ENCODE measurements at regions not wholly inside any gene's neighbourhood (a gene's known extent, or its start where the extent isn't known, plus 50 kb on each side); places are given as distances from the start of the nearest gene placed in this dataset.
"Not testable (repeated sequence)": the region's sequence is repeated elsewhere in the genome, so short reads cannot be mapped to it uniquely, and the experiment has no call there.

- no peaks in the 10 kb centered on the region for H3K9me3 ChIP-seq
- no peak for ATAC-seq
- intact Hi-C loops (cut with DNase I; ENCODE audit: low total_unique reads): no loop called here
- DNase-seq: no peak
- in situ Hi-C loops (cut with MboI; ENCODE audit: low sequenced_read_pairs in 4 of 4): no loop called here
- no peaks in the 10 kb centered on the region for H3K36me3 ChIP-seq
- no peak overlapping the region for H3K27ac ChIP-seq
- no peaks in the 10 kb centered on the region for H3K4me1 ChIP-seq
- no peak for TF ChIP-seq POLR2A (IDR thresholded peaks at IDR 0.05)
- H3K4me3 ChIP-seq: no peak overlapping the region
- no peaks in the 10 kb centered on the region for H3K27me3 ChIP-seq
Measured at GRCh38 chr3:188021502-188022040, 132.4 kb upstream of the LPP start.

DNA sequence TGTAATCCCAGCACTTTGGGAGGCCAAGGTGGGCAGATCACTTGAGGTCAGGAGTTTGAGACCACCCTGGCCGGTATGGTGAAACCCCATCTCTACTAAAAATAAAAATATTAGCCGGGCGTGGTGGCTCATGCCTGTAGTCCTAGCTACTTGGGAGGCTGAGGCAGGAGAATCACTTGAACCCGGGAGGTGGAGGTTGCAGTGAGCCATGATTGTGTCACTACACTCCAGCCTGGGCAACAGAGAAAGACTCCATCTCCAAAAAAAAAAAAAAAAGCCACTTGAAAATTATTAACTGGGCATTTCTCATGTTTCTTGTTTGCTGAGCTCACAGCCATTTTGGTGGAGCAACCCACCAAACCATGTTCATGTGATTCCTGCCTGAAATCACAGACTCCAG lies 131.1 kb upstream of the LPP start:
- H3K9me3 ChIP-seq; H3K4me3 ChIP-seq; H3K36me3 ChIP-seq; H3K4me1 ChIP-seq; H3K27me3 ChIP-seq; intact Hi-C loops (cut with DNase I; ENCODE audit: low total_unique reads); in situ Hi-C loops (cut with MboI; ENCODE audit: low sequenced_read_pairs in 4 of 4); DNase-seq; ATAC-seq; H3K27ac ChIP-seq: not testable (repeated sequence)

DNA sequence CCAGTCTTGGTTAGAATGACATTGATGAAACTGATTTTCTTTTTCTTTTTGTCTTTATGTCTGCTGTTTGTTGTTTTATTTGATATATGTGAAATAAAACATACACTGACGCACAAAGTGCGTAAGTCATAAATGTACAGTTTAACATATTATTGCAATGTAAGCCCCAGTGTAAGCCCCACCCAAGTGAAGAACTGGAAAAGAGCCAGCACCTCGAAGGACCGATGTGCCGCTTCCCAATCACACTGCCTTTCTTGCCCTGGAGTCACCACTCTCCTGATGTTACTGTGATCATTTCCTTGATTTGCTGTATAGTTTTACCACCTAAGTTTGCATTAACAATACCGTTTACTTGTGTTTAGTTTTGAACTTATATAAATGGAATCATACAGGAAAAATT lies 128.4 kb upstream of the LPP start:
- H3K36me3 ChIP-seq: no peaks in the 10 kb centered on the region
- DNase-seq (no peak), ATAC-seq (no peak)
- H3K9me3 ChIP-seq: no peaks in the 10 kb centered on the region
- H3K27ac ChIP-seq: no peak overlapping the region
- in situ Hi-C loops (cut with MboI; ENCODE audit: low sequenced_read_pairs in 4 of 4) (loop anchor here in 2 of 4 donors (25.0 kb wide), 1 partner anchor 937 kb away; no protein-coding TSS in a partner anchor), intact Hi-C loops (cut with DNase I; ENCODE audit: low total_unique reads) (no loop called here)
- no peak overlapping the region for H3K4me3 ChIP-seq
- no peaks in the 10 kb centered on the region for H3K4me1 ChIP-seq
- no peak for TF ChIP-seq POLR2A (IDR thresholded peaks at IDR 0.05)
- no peak for TF ChIP-seq CTCF (IDR thresholded peaks at IDR 0.05 in 4 of 5, conservative IDR thresholded peaks at IDR 0.05 in 1 of 5)
- H3K27me3 ChIP-seq: no peaks in the 10 kb centered on the region

- in situ Hi-C loops (cut with MboI; ENCODE audit: low sequenced_read_pairs in 4 of 4) (loop anchor here in 2 of 4 donors (25.0 kb wide), 1 partner anchor 936 kb away; no protein-coding TSS in a partner anchor), intact Hi-C loops (cut with DNase I; ENCODE audit: low total_unique reads) (no loop called here)
Measured at GRCh38 chr3:188026191-188026968, 127.6 kb upstream of the LPP start.

DNA sequence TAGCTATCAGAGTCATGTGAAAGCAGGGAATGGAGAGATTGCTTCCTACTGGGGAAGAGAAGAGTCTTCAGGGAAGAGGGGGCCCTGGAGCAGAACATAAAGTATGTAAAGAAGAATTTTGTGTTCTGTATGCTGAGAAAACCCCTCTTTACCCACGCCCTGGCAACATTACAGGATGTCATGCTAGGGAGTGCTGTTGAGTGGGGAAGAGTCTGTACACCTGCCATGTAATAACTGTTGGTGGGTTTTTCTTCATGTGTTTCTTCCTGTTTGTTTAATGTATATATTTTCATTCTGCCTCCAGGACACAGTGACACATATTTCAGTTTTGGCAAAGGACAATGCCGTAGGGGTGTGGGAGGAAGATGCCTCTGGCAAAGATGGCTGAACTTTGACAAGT lies 122.8 kb upstream of the LPP start:
- ATAC-seq (no peak), DNase-seq (no peak)
- H3K27ac ChIP-seq: no peak overlapping the region
- no peak overlapping the region for H3K4me3 ChIP-seq
- no peaks in the 10 kb centered on the region for H3K27me3 ChIP-seq
- intact Hi-C loops (cut with DNase I; ENCODE audit: low total_unique reads): no loop called here
- H3K4me1 ChIP-seq: peaks cover 0 to 2% of the 10 kb centered on the region in 2 donors
- TF ChIP-seq POLR2A (IDR thresholded peaks at IDR 0.05) (no peak), CTCF (IDR thresholded peaks at IDR 0.05 in 4 of 5, conservative IDR thresholded peaks at IDR 0.05 in 1 of 5) (no peak)
- no peaks in the 10 kb centered on the region for H3K9me3 ChIP-seq
- no peaks in the 10 kb centered on the region for H3K36me3 ChIP-seq
- in situ Hi-C loops (cut with MboI; ENCODE audit: low sequenced_read_pairs in 4 of 4): loop anchor here in 3 of 4 donors (10.0 to 25.0 kb wide), 2 partner anchors 924 to 931 kb away; no protein-coding TSS in a partner anchor

More at GRCh38 chr3:188026191-188026968, 127.6 kb upstream of the LPP start:
- no peak for DNase-seq
- H3K9me3 ChIP-seq: no peaks in the 10 kb centered on the region
- no peaks in the 10 kb centered on the region for H3K4me1 ChIP-seq
- no peak for ATAC-seq
- no peak overlapping the region for H3K27ac ChIP-seq
- no peaks in the 10 kb centered on the region for H3K36me3 ChIP-seq
- no peaks in the 10 kb centered on the region for H3K27me3 ChIP-seq
- H3K4me3 ChIP-seq: no peak overlapping the region
- no peak for TF ChIP-seq POLR2A (IDR thresholded peaks at IDR 0.05)
- no peak for TF ChIP-seq CTCF (IDR thresholded peaks at IDR 0.05 in 4 of 5, conservative IDR thresholded peaks at IDR 0.05 in 1 of 5)

All from gastrocnemius medialis (tissue), 4 donors.